ENCODE measurements at regions not wholly inside any gene's neighbourhood (a gene's known extent, or its start where the extent isn't known, plus 50 kb on each side); places are given as distances from the start of the nearest gene placed in this dataset.

GRCh38 chr1:87165177-87165576 lies 163.5 kb upstream of the LMO4 start:
- no peak for TF ChIP-seq CTCF (IDR thresholded peaks at IDR 0.05; ENCODE audit: extremely low read depth, missing control alignments)
- DNase-seq (ENCODE audit: low spot score), result no peak

- no peak for DNase-seq (ENCODE audit: low spot score)
- no peak for TF ChIP-seq CTCF (IDR thresholded peaks at IDR 0.05; ENCODE audit: extremely low read depth, missing control alignments)
Observed at GRCh38 chr1:87167157-87167789, 161.4 kb upstream of the LMO4 start.

- DNase-seq (ENCODE audit: low spot score), result no peak
- TF ChIP-seq CTCF (IDR thresholded peaks at IDR 0.05; ENCODE audit: extremely low read depth, missing control alignments), result no peak
Observed at GRCh38 chr1:87167848-87168525, 160.7 kb upstream of the LMO4 start.

GRCh38 chr1:87169263-87169910 lies 159.3 kb upstream of the LMO4 start:
- TF ChIP-seq CTCF (IDR thresholded peaks at IDR 0.05; ENCODE audit: extremely low read depth, missing control alignments), result no peak
- no peak for DNase-seq (ENCODE audit: low spot score)

DNA sequence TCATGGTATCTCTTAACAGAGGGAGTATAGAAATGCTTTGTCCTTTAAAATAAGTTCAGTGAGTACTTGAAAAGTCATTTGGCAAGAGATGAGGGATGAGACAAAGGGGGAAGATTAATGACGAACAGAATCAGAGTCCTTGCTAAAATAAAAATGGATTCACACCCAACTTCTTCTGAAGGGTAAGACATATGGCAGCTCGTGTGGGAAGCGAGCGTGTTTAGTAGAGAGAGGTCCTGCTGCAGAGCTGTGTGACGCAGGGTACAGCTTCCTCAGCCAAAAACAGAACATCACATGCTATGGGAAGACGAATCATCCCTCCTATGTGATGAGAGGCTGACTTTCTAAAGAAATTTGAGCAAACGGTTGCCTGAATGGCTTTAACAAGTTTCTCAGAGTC lies 158.5 kb upstream of the LMO4 start:
- no peak for DNase-seq (ENCODE audit: low spot score)
- no peak for TF ChIP-seq CTCF (IDR thresholded peaks at IDR 0.05; ENCODE audit: extremely low read depth, missing control alignments)

DNA sequence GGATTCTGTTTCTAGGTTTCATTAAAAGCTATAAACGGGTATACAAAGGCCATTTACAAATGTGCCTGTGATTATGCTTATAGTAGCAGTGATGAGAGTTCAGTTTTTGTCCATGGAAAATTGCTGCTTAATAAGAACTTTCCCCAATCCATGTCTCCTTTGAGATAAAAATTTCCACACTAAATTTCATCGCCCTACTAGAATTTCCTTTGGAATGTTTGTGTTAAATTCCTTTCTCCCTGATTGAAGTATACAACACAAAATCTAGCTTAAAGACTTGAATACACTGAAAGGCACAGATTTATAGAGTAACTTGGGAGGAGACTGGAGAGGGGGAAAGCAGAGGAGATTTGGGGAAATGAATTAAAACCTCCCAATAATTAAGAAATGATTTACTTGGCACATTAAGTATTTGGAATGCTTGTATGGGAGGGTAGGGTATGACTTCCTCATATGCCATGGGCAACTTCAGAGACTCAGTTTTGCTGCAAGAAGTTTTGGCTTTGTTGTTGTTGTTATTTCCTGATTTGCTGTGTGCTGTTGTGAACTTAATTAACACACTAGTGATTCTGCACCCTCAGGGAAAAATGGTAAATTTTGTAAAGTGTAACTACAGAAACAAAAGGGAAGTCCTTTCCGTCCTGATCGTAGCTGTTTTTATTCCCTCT lies 157.6 kb upstream of the LMO4 start:
- no peak for TF ChIP-seq CTCF (IDR thresholded peaks at IDR 0.05; ENCODE audit: extremely low read depth, missing control alignments)
- no peak for DNase-seq (ENCODE audit: low spot score)

- TF ChIP-seq CTCF (IDR thresholded peaks at IDR 0.05; ENCODE audit: extremely low read depth, missing control alignments), result no peak
- DNase-seq (ENCODE audit: low spot score), result no peak
Observed at GRCh38 chr1:87173231-87173630, 155.4 kb upstream of the LMO4 start.

All from GM20000 (cell line).